ES-I3 (cell line): ENCODE measurements at regions not wholly inside any gene's neighbourhood (a gene's known extent, or its start where the extent isn't known, plus 50 kb on each side); places are given as distances from the start of the nearest gene placed in this dataset.

ENCODE experiments used
- H3K36me3 ChIP-seq: 2 replicates; pipeline ENCODE4 v1.6.1; 2013; ENCODE audit warnings: mild to moderate bottlenecking, low read length, control low read depth, moderate library complexity; ENCODE audit not compliant: insufficient read depth
- H3K4me1 ChIP-seq: 2 replicates; pipeline ENCODE4 v1.6.1; 2013; ENCODE audit warnings: mild to moderate bottlenecking, control low read depth, low read length; ENCODE audit not compliant: insufficient read depth
- H3K9ac ChIP-seq: 2 replicates; pipeline ENCODE4 v1.6.1; 2013; ENCODE audit warnings: low read depth, mild to moderate bottlenecking, low read length, moderate library complexity
- H3K9me3 ChIP-seq: 2 replicates; pipeline ENCODE4 v1.6.1; 2013; ENCODE audit warnings: mild to moderate bottlenecking, low read length, moderate library complexity; ENCODE audit not compliant: control insufficient read depth, insufficient read depth

GRCh38 chr6:28736121-28736520, 187.7 kb downstream of the TRIM27 start:
- Histone ChIP-seq H3K9ac (peak overlapping the region; percentile 71; the same call in 1 of the 2 replicates), H3K9me3 (no peaks in the 10 kb centered on the region), H3K36me3 (no peaks in the 10 kb centered on the region), H3K4me1 (peaks cover 4% of the 10 kb centered on the region; the same call in 1 of the 2 replicates)

GRCh38 chr6:28737750-28738395, 185.9 kb downstream of the TRIM27 start:
- Histone ChIP-seq H3K9ac (peak overlapping the region; percentile 52; the same call in 1 of the 2 replicates), H3K36me3 (no peaks in the 10 kb centered on the region), H3K9me3 (no peaks in the 10 kb centered on the region)

GRCh38 chr6:28738396-28738765, 185.4 kb downstream of the TRIM27 start:
- H3K36me3 ChIP-seq, result no peaks in the 10 kb centered on the region
- no peaks in the 10 kb centered on the region for H3K9me3 ChIP-seq
- H3K4me1 ChIP-seq, result peaks cover 4% of the 10 kb centered on the region; the same call in 1 of the 2 replicates
- H3K9ac ChIP-seq, result peak overlapping the region; percentile 52; the same call in 1 of the 2 replicates

More at GRCh38 chr6:28737750-28738395, 185.9 kb downstream of the TRIM27 start:
- H3K4me1 ChIP-seq, result peaks cover 4% of the 10 kb centered on the region; the same call in 1 of the 2 replicates

GRCh38 chr6:28741363-28741762, 182.4 kb downstream of the TRIM27 start:
- no peaks in the 10 kb centered on the region for H3K9me3 ChIP-seq

GRCh38 chr6:28742668-28743270, 181.0 kb downstream of the TRIM27 start:
- Histone ChIP-seq H3K9me3 (no peaks in the 10 kb centered on the region), H3K4me1 (peaks cover 4% of the 10 kb centered on the region; the same call in 1 of the 2 replicates), H3K36me3 (no peaks in the 10 kb centered on the region), H3K9ac (peak overlapping the region; percentile 81; the same call in 1 of the 2 replicates)

More at GRCh38 chr6:28741363-28741762, 182.4 kb downstream of the TRIM27 start:
- H3K36me3 ChIP-seq, result no peaks in the 10 kb centered on the region
- peaks cover 4% of the 10 kb centered on the region; the same call in 1 of the 2 replicates for H3K4me1 ChIP-seq
- H3K9ac ChIP-seq, result no peak overlapping the region

GRCh38 chr6:28743271-28743789, 180.5 kb downstream of the TRIM27 start:
- no peaks in the 10 kb centered on the region for H3K36me3 ChIP-seq
- H3K4me1 ChIP-seq, result peaks cover 4% of the 10 kb centered on the region; the same call in 1 of the 2 replicates
- peak overlapping the region; percentile 81; the same call in 1 of the 2 replicates for H3K9ac ChIP-seq
- H3K9me3 ChIP-seq, result no peaks in the 10 kb centered on the region

- H3K9ac ChIP-seq, result peak overlapping the region; percentile 58
- H3K4me1 ChIP-seq, result no peaks in the 10 kb centered on the region
- H3K36me3 ChIP-seq, result no peaks in the 10 kb centered on the region
- H3K9me3 ChIP-seq, result no peaks in the 10 kb centered on the region
Observed at GRCh38 chr6:28747083-28747630, 176.6 kb downstream of the TRIM27 start.

GRCh38 chr6:28747631-28748157, 176.1 kb downstream of the TRIM27 start:
- H3K36me3 ChIP-seq, result no peaks in the 10 kb centered on the region
- H3K9me3 ChIP-seq, result no peaks in the 10 kb centered on the region
- no peaks in the 10 kb centered on the region for H3K4me1 ChIP-seq
- peak overlapping the region; percentile 58 for H3K9ac ChIP-seq

GRCh38 chr6:28748192-28748591, 175.6 kb downstream of the TRIM27 start:
- H3K9me3 ChIP-seq, result no peaks in the 10 kb centered on the region
- H3K4me1 ChIP-seq, result no peaks in the 10 kb centered on the region
- no peaks in the 10 kb centered on the region for H3K36me3 ChIP-seq
- H3K9ac ChIP-seq, result no peak overlapping the region

- H3K9me3 ChIP-seq, result no peaks in the 10 kb centered on the region
- H3K9ac ChIP-seq, result no peak overlapping the region
- no peaks in the 10 kb centered on the region for H3K4me1 ChIP-seq
- no peaks in the 10 kb centered on the region for H3K36me3 ChIP-seq
Observed at GRCh38 chr6:28750926-28751458, 172.8 kb downstream of the TRIM27 start.

- H3K9ac ChIP-seq, result no peak overlapping the region
- H3K4me1 ChIP-seq, result no peaks in the 10 kb centered on the region
- no peaks in the 10 kb centered on the region for H3K36me3 ChIP-seq
- H3K9me3 ChIP-seq, result no peaks in the 10 kb centered on the region
Observed at GRCh38 chr6:28751514-28751913, 172.3 kb downstream of the TRIM27 start.

- H3K9ac ChIP-seq, result no peak overlapping the region
- H3K4me1 ChIP-seq, result no peaks in the 10 kb centered on the region
- H3K36me3 ChIP-seq, result no peaks in the 10 kb centered on the region
- H3K9me3 ChIP-seq, result no peaks in the 10 kb centered on the region
Observed at GRCh38 chr6:28751963-28752350, 171.8 kb downstream of the TRIM27 start.

- H3K36me3 ChIP-seq, result no peaks in the 10 kb centered on the region
- H3K4me1 ChIP-seq, result no peaks in the 10 kb centered on the region
- H3K9me3 ChIP-seq, result no peaks in the 10 kb centered on the region
- H3K9ac ChIP-seq, result peak overlapping the region; percentile 95
Observed at GRCh38 chr6:28757429-28758045, 166.2 kb downstream of the TRIM27 start.
